C1 segment of cervical spinal cord (tissue), 14 donors: ENCODE measurements at regions not wholly inside any gene's neighbourhood (a gene's known extent, or its start where the extent isn't known, plus 50 kb on each side); places are given as distances from the start of the nearest gene placed in this dataset.
"Not testable (repeated sequence)": the region's sequence is repeated elsewhere in the genome, so short reads cannot be mapped to it uniquely, and the experiment has no call there.

Experiments
- DNase-seq, 14 donors: peaks; one replicate each; lab custom pipeline; 2025; lab: John Stamatoyannopoulos, UW

GRCh38 chr6:86079938-86080337 is 437.3 kb upstream of the SYNCRIP start:
- DNase-seq: no peak

GRCh38 chr6:86070151-86070550 is 427.5 kb upstream of the SYNCRIP start:
- DNase-seq: peak in 1 of 14 donors; percentile 54

- not testable (repeated sequence) for DNase-seq
Observed at GRCh38 chr6:86065002-86065401, 422.3 kb upstream of the SYNCRIP start.

GRCh38 chr6:86057293-86057980 is 414.8 kb upstream of the SYNCRIP start:
- not testable (repeated sequence) for DNase-seq

GRCh38 chr6:86045038-86045437 is 402.4 kb upstream of the SYNCRIP start:
- no peak for DNase-seq

- no peak for DNase-seq
Observed at GRCh38 chr6:86042214-86042613, 399.5 kb upstream of the SYNCRIP start.

GRCh38 chr6:86031713-86032112 is 389.0 kb upstream of the SYNCRIP start:
- peak in 6 of 14 donors; percentile 1 to 98 (median 13) for DNase-seq

GRCh38 chr6:86030875-86031274 is 388.2 kb upstream of the SYNCRIP start:
- DNase-seq: peak in 1 of 14 donors; percentile 11

GRCh38 chr6:86028776-86029175 is 386.1 kb upstream of the SYNCRIP start:
- DNase-seq: no peak

GRCh38 chr6:86026890-86027289 is 384.2 kb upstream of the SYNCRIP start:
- DNase-seq: not testable (repeated sequence)

GRCh38 chr6:86017236-86017635 is 374.6 kb upstream of the SYNCRIP start:
- DNase-seq: no peak

GRCh38 chr6:86016567-86016966 is 373.9 kb upstream of the SYNCRIP start:
- DNase-seq: no peak

- no peak for DNase-seq
Observed at GRCh38 chr6:86016077-86016476, 373.4 kb upstream of the SYNCRIP start.

GRCh38 chr6:86012991-86013390 is 370.3 kb upstream of the SYNCRIP start:
- not testable (repeated sequence) for DNase-seq

- DNase-seq: no peak
Observed at GRCh38 chr6:86010915-86011786, 368.5 kb upstream of the SYNCRIP start.

GRCh38 chr6:85997206-85997605 is 354.5 kb upstream of the SYNCRIP start:
- no peak for DNase-seq

- DNase-seq: no peak
Observed at GRCh38 chr6:85996034-85996375, 353.3 kb upstream of the SYNCRIP start.

GRCh38 chr6:85995339-85996033 is 352.8 kb upstream of the SYNCRIP start:
- DNase-seq: no peak

- DNase-seq: no peak
Observed at GRCh38 chr6:85986681-85987080, 344.0 kb upstream of the SYNCRIP start.

GRCh38 chr6:85983032-85983659 is 340.5 kb upstream of the SYNCRIP start:
- no peak for DNase-seq

GRCh38 chr6:85977661-85978060 is 335.0 kb upstream of the SYNCRIP start:
- no peak for DNase-seq

GRCh38 chr6:85975957-85976356 is 333.3 kb upstream of the SYNCRIP start:
- DNase-seq: no peak
